HG02623 (cell line): ENCODE measurements at regions not wholly inside any gene's neighbourhood (a gene's known extent, or its start where the extent isn't known, plus 50 kb on each side); places are given as distances from the start of the nearest gene placed in this dataset.

ENCODE experiments used
- ATAC-seq: cut with Tn5 transposase; IDR thresholded peaks from one replicate; pipeline ENCODE4 v1.9.1; 2021; ENCODE audit warnings: moderate library complexity; ENCODE audit not compliant: unreplicated experiment

GRCh38 chr16:80023865-80024264, 423.3 kb upstream of the MAF start:
- ATAC-seq: no peak

DNA sequence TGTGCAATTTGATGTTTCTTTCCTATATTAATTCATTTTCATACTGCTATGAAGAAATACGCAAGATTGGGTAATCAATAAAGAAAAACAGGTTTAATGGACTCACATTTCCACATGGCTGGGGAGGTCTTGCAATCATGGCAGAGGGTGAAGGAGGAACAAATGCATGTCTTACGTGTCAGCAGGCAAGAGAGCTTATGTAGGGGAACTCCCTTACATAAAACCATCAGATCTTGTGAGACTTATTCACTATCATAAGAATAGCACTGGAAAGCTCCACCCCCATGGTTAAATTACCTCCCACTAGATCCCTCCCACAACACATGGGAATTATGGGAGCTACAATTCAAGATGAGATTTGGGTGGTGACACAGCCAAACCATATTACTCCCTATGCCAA, 418.9 kb upstream of the MAF start:
- no peak for ATAC-seq

GRCh38 chr16:80018466-80018865, 417.9 kb upstream of the MAF start:
- no peak for ATAC-seq

GRCh38 chr16:80016731-80017326, 416.3 kb upstream of the MAF start:
- ATAC-seq: no peak

GRCh38 chr16:80015566-80015965, 415.0 kb upstream of the MAF start:
- ATAC-seq: no peak

DNA sequence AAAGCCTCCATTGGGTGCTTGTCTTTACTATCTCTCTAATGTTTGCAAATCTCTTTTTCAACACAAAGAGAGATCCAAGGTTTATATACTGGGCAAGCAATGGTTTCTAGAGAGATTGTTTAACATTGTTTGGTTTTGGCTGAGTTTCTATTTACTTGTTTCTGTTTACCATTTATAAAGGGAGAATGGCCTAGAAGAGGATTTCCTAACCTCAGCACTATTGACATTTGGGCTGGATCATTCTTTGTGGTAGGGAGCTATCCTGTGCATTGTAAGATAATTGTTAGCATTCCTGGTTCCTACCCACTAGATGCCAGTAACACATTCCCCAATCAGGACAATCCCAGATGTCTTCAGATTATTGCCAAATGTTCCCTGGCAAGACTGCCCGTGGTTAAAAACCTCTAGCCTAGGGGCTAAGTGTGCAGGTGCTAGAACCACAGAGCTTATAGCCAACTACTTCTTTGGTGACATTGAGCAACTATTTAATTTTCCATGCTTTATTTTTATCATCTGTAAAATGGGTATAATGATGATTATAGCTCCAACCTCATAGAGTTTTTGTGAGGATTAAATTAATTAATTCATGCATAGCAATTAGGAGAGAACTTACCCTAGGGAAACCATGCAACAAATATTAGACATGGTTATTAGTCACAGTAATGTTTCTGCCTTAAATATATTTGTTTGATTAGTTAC, 413.9 kb upstream of the MAF start:
- ATAC-seq: no peak

DNA sequence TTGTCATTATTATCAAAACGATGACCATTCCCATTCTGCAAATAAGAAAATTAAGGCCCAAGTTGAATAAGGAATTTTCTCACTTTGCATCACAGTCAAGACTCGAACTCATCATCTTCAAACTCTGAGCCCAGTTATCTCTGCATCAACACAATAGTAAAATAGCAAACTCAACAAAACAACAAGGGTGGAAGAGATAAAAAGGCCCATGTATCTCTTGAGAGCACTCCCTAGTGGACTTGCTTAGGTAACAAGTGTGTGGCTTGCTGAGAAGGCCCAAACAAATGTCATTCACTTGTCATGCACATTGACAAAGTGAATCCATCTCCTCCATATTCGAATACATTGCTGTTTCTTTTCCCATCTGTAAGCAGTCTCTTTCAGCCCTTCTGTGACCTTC, 412.0 kb upstream of the MAF start:
- no peak for ATAC-seq

GRCh38 chr16:80009971-80010659, 409.6 kb upstream of the MAF start:
- no peak for ATAC-seq

- no peak for ATAC-seq
These were observed 408.3 kb upstream of the MAF start for GRCh38 chr16:80008857-80009256.

GRCh38 chr16:80007231-80007630, 406.7 kb upstream of the MAF start:
- ATAC-seq: no peak

DNA sequence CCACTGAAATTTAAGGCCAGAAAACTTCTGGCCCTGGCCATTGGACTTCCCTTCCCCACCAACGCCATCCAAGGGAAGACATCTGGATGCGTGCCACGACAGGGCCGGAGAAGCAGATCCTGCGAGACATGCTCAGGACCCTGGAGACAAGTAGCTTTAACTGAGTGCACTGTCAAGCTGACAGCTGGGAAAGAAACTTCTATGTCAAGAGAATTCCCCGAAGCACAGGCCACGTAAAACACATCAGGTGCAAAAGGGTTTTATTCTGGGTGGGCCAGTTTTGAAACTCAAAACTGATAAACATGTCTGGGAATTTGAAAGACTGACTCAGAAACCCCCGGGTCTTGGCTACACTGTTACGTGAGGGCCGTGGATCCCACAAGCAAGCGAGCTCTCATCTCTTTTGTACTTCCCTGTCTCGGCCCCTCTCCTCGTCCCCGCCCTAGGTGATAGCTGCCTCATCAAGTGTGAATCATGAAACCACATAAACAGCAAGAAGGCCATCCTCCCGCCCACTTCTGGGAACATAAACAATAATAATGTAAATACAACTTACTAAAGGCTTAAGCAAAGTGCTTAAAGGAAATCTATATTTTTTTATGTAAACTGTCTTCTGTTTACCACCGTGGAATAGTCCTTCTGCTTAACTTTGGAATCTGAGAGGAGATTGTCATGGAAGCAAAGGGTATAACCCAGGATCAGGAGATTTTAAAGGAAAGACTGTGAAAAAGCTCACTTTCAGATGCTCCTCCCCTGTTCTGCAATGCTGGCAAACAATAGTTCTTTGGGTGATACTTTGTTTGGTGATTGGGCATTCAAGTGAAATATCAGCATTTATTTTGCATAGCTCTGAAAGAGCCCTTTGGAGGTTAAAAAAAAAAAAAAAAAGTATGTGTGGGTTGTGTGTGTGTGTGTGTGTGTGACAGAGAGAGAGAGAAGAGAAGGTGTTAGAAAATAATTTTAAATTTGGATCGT, 406.0 kb upstream of the MAF start:
- ATAC-seq: no peak

GRCh38 chr16:80004113-80004512, 403.6 kb upstream of the MAF start:
- ATAC-seq: no peak

GRCh38 chr16:80002261-80002660, 401.7 kb upstream of the MAF start:
- ATAC-seq: no peak

DNA sequence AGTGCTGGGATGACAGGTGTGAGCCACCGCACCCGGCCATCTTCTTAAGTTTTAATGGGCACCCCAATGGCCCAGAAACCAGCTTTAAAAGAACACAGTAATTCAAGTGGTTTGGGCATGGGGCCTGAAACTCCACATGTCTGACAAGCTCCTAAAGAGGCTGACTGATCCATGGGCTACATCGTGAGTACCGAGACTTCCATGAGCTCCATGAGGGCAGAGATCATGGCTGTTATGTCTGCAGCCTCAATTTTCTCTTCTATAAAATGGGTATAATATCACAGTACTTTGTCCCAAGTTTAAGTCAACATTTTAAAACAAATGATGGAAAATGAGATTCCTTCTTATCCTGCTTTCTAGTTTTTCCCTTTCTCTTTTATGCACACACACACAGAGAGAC, 397.6 kb upstream of the MAF start:
- ATAC-seq: no peak

DNA sequence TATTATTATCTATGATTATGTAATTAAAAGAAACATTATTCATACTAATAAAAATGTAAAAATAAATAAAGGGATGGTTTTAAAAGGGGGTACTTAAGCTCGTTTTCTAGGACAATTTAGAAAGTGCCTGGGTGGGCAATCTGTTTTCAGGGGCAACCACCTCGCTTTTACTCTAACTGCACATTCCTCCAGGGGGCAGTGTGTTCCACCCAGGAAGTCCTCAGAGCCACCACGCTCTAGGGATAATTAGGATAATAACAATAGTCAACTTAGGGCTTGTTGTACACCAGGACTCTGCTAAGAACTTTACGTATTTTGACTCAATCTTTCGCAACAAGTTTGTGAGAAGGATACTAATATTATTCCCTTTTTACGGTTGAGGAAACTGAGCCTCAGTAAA, 396.7 kb upstream of the MAF start:
- ATAC-seq: no peak

- ATAC-seq: no peak
These were observed 395.8 kb upstream of the MAF start for GRCh38 chr16:79996321-79996720.

- no peak for ATAC-seq
These were observed 394.8 kb upstream of the MAF start for GRCh38 chr16:79995315-79995714.

DNA sequence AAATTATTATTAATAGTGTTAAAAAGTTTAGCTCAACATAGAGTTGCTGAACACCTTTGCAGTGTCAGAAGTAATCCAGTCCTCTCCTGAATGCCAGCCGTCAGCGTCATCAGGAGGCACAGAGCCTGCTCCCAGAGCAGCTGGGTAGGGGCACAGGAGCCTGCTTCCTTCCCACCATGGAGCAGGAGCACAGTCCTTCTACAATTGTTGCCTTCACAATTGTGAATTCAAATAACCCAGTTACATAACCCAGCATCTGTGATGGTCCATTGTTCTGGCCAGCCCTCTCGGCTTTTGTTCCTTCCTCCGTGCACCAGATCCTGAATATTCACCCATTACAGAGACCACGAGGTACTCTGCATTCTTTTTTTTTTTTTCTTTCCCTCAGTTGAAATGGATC, 393.9 kb upstream of the MAF start:
- ATAC-seq: no peak

DNA sequence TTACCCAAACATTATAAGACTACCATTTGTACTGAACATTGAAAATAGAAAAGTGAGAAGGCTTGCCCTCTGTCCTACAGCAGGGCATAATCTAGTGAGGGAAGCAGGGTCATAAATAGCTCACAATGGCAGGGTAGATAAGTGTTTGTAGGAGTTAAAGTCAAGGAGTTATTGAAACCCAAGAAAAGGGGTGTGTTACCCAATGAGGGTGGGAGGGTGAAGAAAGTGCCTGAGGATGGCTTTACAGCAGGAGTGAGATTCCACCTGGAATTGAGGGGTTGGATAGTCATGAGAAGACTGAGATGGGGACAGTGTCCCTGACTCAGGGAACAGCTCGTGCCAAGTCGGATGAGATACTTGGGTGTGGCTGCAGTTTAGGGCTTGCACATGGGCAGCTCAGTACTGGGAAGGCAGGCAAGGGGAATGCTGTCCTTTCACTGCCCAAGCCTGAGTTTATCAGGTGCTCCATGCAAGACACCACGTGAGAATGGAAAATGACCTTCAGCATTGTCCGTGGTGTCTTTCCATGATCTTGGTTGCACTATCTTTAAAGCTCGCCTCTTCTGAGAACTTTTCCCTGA, 393.2 kb upstream of the MAF start:
- ATAC-seq: no peak

DNA sequence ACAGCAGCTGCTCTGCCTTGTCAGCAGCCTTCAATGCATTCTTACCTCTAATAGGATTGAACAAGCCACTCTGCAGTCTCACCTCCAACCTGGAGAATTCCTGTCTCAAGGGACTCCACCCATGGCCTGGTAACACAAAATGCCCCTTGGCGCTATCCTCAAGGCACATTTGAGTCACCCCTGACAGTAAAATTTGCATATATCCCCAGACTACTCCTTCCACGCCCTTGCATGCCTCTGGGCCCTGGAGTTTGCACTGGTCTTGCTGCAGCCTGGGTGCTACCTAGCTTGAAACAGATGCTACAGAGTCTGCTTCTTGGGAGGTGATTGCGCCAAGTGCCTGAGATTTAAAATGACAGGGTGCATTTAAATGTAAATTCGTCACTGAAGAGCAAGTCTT, 391.4 kb upstream of the MAF start:
- ATAC-seq: no peak

- no peak for ATAC-seq
These were observed 388.2 kb upstream of the MAF start for GRCh38 chr16:79988721-79989220.
